Cardiac muscle cell (in vitro differentiated cells and primary cell): ENCODE measurements at regions not wholly inside any gene's neighbourhood (a gene's known extent, or its start where the extent isn't known, plus 50 kb on each side); places are given as distances from the start of the nearest gene placed in this dataset.
A peak's percentile ranks its signal among the peaks of the same experiment; 100 is the strongest.

Source experiments
- DNase-seq, 2 donors: peaks; one replicate each; pipeline versions ENCODE4 v3.0.0 to v3.0.0-alpha.2; 2010 to 2017; ENCODE audit warnings: low read depth in 1 of 2, low spot score in 1 of 2
- H3K27ac ChIP-seq: fragments of 200-600 bp; sonication (generic); 2 replicates; pipeline ENCODE4 v1.5.1; 2016
- H3K27me3 ChIP-seq: fragments of 200-600 bp; sonication (generic); 2 replicates; pipeline ENCODE4 v1.6.0; 2016; ENCODE audit warnings: control low read depth
- H3K36me3 ChIP-seq: fragments of 200-600 bp; sonication (generic); 2 replicates; pipeline ENCODE4 v1.5.1; 2016; ENCODE audit warnings: control low read depth
- H3K4me1 ChIP-seq: fragments of 200-600 bp; sonication (generic); 2 replicates; pipeline ENCODE4 v1.8.1; 2017; ENCODE audit warnings: low read depth, mild to moderate bottlenecking, mixed run types
- H3K4me3 ChIP-seq: fragments of 200-600 bp; sonication (generic); 2 replicates; pipeline ENCODE4 v1.5.1; 2016; ENCODE audit warnings: mild to moderate bottlenecking
- H3K9me3 ChIP-seq: fragments of 200-600 bp; sonication (generic); 2 replicates; pipeline ENCODE4 v1.5.1; 2017; ENCODE audit warnings: low read depth, mild to moderate bottlenecking, control low read depth
- TF ChIP-seq, protein P1 (sequence below): IDR thresholded peaks from 2 replicates; pipeline ENCODE4 v1.5.1; 2012; ENCODE audit warnings: low read depth, mild to moderate bottlenecking, low read length

DNA sequence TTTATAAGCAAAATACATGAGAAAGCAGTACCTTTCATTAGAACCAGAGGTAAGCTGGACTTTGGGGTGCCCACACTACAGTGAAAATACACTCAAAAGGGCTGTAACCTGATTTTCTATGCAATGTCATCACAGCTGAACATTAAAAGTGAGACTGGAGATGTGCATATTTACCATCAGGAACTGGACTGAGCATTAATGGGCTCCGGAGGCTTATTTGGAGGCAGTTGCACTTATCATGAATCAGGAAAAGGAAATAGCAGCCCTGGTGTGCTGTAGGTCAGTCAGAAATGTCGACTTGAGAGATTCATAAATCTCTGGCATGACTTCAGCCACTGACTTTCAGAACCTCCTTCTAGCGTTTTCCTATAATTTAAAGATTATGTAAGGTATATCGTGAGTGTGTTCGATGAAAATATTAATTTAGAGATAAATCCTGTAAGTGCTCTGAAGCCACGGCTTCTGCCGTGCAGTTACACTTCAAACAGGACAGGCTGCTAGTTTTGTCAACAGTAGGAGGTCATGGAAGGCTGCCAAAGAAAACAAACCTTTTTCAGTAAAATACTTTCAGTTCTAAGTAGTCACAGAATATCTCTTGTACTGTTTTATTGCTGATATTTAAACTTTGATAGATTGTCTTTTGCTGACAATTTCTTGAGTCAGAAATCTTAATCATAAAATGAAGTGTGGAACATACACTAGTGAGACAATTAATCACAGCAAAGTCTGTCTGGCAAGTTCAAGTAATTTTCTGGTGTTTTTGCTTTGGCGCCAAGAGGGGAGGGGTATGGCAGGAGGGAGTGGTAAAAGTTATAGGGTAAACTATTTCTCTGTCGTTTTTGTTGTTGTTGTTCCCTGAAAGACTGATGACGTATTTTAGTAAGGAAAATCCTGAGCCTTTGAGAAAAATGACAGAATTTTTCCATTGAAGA lies 939.7 kb downstream of the NR2F1-AS1 start:
- Histone ChIP-seq H3K27me3 (no peaks in the 10 kb centered on the region), H3K4me1 (peaks cover 72% of the 10 kb centered on the region), H3K4me3 (no peak overlapping the region), H3K9me3 (no peaks in the 10 kb centered on the region), H3K27ac (peak overlapping the region; percentile 18), H3K36me3 (no peaks in the 10 kb centered on the region)
- TF ChIP-seq, protein P1, sequence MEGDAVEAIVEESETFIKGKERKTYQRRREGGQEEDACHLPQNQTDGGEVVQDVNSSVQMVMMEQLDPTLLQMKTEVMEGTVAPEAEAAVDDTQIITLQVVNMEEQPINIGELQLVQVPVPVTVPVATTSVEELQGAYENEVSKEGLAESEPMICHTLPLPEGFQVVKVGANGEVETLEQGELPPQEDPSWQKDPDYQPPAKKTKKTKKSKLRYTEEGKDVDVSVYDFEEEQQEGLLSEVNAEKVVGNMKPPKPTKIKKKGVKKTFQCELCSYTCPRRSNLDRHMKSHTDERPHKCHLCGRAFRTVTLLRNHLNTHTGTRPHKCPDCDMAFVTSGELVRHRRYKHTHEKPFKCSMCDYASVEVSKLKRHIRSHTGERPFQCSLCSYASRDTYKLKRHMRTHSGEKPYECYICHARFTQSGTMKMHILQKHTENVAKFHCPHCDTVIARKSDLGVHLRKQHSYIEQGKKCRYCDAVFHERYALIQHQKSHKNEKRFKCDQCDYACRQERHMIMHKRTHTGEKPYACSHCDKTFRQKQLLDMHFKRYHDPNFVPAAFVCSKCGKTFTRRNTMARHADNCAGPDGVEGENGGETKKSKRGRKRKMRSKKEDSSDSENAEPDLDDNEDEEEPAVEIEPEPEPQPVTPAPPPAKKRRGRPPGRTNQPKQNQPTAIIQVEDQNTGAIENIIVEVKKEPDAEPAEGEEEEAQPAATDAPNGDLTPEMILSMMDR = no peak
- DNase-seq = peak; percentile 39 to 80

DNA sequence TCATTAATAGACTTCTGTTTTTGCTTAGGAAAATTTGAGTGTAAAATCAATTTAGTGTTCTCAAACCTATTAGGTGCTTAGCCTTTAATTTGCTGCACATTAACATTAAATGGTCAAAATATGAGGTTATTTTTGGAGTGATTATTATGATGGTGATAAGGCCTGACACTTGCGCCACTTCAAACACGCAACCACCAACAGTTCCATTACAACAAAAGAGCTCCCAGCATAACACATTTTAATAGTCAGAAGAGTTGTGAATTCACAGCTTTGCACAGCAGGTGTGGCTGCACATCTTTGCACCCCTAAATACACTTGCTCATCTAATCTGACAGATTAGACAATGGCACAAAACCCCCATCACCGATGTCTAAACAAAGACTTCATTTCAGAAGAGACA lies 940.7 kb downstream of the NR2F1-AS1 start:
- H3K4me3 ChIP-seq = no peak overlapping the region
- no peaks in the 10 kb centered on the region for H3K36me3 ChIP-seq
- TF ChIP-seq, protein P1 = no peak
- no peaks in the 10 kb centered on the region for H3K9me3 ChIP-seq
- no peak overlapping the region for H3K27ac ChIP-seq
- DNase-seq = no peak
- no peaks in the 10 kb centered on the region for H3K27me3 ChIP-seq
- peaks cover 72% of the 10 kb centered on the region for H3K4me1 ChIP-seq

DNA sequence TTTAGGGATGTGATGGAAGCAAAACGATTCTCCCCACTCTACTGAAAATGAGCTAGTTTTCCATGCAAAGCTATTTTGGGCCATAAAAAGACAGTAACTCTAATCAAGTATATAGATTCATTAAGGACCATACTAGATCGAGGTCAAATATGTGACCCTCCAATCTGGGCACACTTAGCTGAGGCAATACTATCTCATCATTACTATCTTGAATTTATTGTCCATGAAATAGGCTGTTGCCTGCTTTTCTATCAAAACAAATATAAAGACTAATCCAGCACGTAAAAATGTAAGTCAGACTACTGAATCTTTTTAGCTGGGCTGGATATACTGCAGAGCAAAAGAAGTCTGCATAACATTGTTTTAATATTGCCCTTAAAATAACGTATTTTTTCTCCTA lies 943.1 kb downstream of the NR2F1-AS1 start:
- Histone ChIP-seq H3K4me3 (no peak overlapping the region), H3K9me3 (no peaks in the 10 kb centered on the region), H3K4me1 (peaks cover 55% of the 10 kb centered on the region), H3K27ac (no peak overlapping the region), H3K27me3 (no peaks in the 10 kb centered on the region), H3K36me3 (no peaks in the 10 kb centered on the region)
- DNase-seq = no peak
- TF ChIP-seq, protein P1 = no peak

DNA sequence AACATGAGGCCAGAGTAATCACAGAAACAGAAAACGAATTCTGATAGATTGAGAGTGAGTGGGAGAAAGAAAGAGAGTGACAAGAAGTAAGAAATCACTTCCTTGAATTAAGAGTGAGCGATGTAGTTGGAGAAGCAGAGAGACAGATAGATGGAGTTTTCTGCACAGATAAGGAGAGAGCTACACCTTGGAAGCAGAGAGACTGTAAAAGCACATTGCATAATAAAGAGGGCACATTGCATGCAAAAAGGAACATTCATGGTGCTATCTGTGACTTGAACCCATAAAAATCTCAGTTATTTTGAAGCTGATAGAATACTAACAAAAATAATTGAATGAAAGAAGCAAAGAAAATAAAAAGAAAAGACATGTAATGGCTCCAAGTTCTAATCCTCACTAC lies 943.8 kb downstream of the NR2F1-AS1 start:
- no peaks in the 10 kb centered on the region for H3K36me3 ChIP-seq
- no peak overlapping the region for H3K4me3 ChIP-seq
- no peak for DNase-seq
- no peaks in the 10 kb centered on the region for H3K27me3 ChIP-seq
- H3K4me1 ChIP-seq = peaks cover 48% of the 10 kb centered on the region
- H3K9me3 ChIP-seq = no peaks in the 10 kb centered on the region
- TF ChIP-seq, protein P1 = no peak
- no peak overlapping the region for H3K27ac ChIP-seq

DNA sequence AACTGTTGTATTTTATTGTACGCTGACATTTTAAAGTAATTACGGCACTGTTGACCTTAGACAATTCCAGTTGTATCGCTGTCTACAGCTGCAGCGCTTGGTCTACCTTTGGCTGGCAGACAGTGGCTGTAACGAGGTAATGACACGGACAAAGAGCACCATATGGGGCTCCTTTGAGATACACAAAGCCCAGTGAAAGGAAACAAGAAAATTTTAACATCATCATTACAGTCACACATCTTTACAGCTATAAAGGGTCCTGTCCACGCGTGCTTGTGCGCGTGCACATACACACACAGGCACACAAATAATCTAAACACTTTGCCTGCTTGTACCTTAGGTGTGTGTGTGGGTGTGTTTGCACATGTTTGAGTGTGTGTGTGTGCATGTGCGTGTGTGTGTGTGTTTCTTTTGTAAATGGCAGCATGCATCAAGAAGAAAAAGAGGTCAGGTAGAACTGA lies 946.0 kb downstream of the NR2F1-AS1 start:
- H3K27ac ChIP-seq = no peak overlapping the region
- H3K9me3 ChIP-seq = no peaks in the 10 kb centered on the region
- no peaks in the 10 kb centered on the region for H3K36me3 ChIP-seq
- H3K4me1 ChIP-seq = peaks cover 25% of the 10 kb centered on the region
- DNase-seq = peak in 1 of 2 donors; percentile 23
- H3K27me3 ChIP-seq = no peaks in the 10 kb centered on the region
- TF ChIP-seq, protein P1 = no peak
- no peak overlapping the region for H3K4me3 ChIP-seq
